WTC11 (cell line): ENCODE measurements at regions not wholly inside any gene's neighbourhood (a gene's known extent, or its start where the extent isn't known, plus 50 kb on each side); places are given as distances from the start of the nearest gene placed in this dataset.

Experiments used
- ATAC-seq: fragments of 200-7000 bp; cut with Tn5 transposase; 2 replicates; pipeline ENCODE4 v1.10.0; 2021; ENCODE audit warnings: mild to moderate bottlenecking, moderate library complexity
- CTCF ChIA-PET: fragments of 300-600 bp; sonication (Branson Sonifier 250); formaldehyde crosslinking; loops from one replicate; lab custom pipeline; 2021; ENCODE audit warnings: antibody characterized with exemption; lab: Charles Lee
- POLR2A ChIA-PET: fragments of 350-600 bp; sonication (Branson Sonifier 250); formaldehyde crosslinking; loops from one replicate; lab custom pipeline; 2021; ENCODE audit warnings: antibody characterized with exemption; lab: Charles Lee
- DNase-seq: peaks from one replicate; pipeline ENCODE4 v3.0.0; 2021; ENCODE audit warnings: low spot score
- H3K27ac Mint-ChIP-seq: 2 replicates; pipeline ENCODE4 v1.8.0; 2021; ENCODE audit warnings: mixed read lengths
- H3K27me3 Mint-ChIP-seq: 2 replicates; pipeline ENCODE4 v1.8.0; 2021; ENCODE audit warnings: low read depth, mild to moderate bottlenecking, moderate library complexity, mixed read lengths
- H3K36me3 Mint-ChIP-seq: 2 replicates; pipeline ENCODE4 v1.8.0; 2021; ENCODE audit warnings: mixed read lengths
- H3K4me1 Mint-ChIP-seq: 2 replicates; pipeline ENCODE4 v1.8.0; 2022; ENCODE audit warnings: mixed read lengths
- H3K4me3 Mint-ChIP-seq: 2 replicates; pipeline ENCODE4 v1.8.0; 2021; ENCODE audit warnings: mild to moderate bottlenecking, moderate library complexity, mixed read lengths
- H3K9me3 Mint-ChIP-seq: 2 replicates; pipeline ENCODE4 v1.8.0; 2021; ENCODE audit warnings: mixed read lengths
- ATF6 ChIP-seq: sonication (generic); formaldehyde crosslinking; IDR thresholded peaks from 2 replicates; pipeline ENCODE4 v1.8.1; 2023; ENCODE audit warnings: mild to moderate bottlenecking, missing genetic modification reagents
- CDX4 ChIP-seq: fragments of 250-450 bp; sonication (Bioruptor Pico); IDR thresholded peaks from 2 replicates; pipeline ENCODE4 v1.9.0; 2021; ENCODE audit warnings: moderate library complexity, mild to moderate bottlenecking, inconsistent platforms, borderline replicate concordance
- E2F1 ChIP-seq: sonication (generic); formaldehyde crosslinking; IDR thresholded peaks from 2 replicates; pipeline ENCODE4 v1.8.0; 2022; ENCODE audit warnings: mild to moderate bottlenecking, missing genetic modification reagents
- E2F4 ChIP-seq: sonication (generic); formaldehyde crosslinking; IDR thresholded peaks from 2 replicates; pipeline ENCODE4 v1.8.1; 2022; ENCODE audit warnings: low read depth, mild to moderate bottlenecking, moderate library complexity, missing genetic modification reagents, borderline replicate concordance
- EMX1 ChIP-seq: fragments of 250-450 bp; sonication (Bioruptor Pico); IDR thresholded peaks from 2 replicates; pipeline ENCODE4 v1.8.0; 2021; ENCODE audit warnings: mild to moderate bottlenecking
- ERG ChIP-seq: fragments of 250-450 bp; sonication (Bioruptor Pico); IDR thresholded peaks from 2 replicates; pipeline ENCODE4 v1.8.0; 2021; ENCODE audit warnings: mild to moderate bottlenecking
- ESRRA ChIP-seq: sonication (generic); formaldehyde crosslinking; IDR thresholded peaks from 2 replicates; pipeline ENCODE4 v1.8.1; 2022; ENCODE audit warnings: mild to moderate bottlenecking, missing genetic modification reagents, borderline replicate concordance
- FOXP1 ChIP-seq: sonication (generic); formaldehyde crosslinking; IDR thresholded peaks from 2 replicates; pipeline ENCODE4 v1.8.0; 2022; ENCODE audit warnings: missing genetic modification reagents, mild to moderate bottlenecking, moderate library complexity, borderline replicate concordance
- GTF2I ChIP-seq: fragments of 250-450 bp; sonication (Bioruptor Pico); conservative IDR thresholded peaks from 2 replicates; pipeline ENCODE4 v1.4.0; 2021; ENCODE audit warnings: mild to moderate bottlenecking
- IRF1 ChIP-seq: sonication (generic); formaldehyde crosslinking; IDR thresholded peaks from 2 replicates; pipeline ENCODE4 v1.8.0; 2023; ENCODE audit warnings: missing genetic modification reagents
- MLX ChIP-seq: sonication (generic); formaldehyde crosslinking; IDR thresholded peaks from 2 replicates; pipeline ENCODE4 v1.8.1; 2023; ENCODE audit warnings: mild to moderate bottlenecking, missing genetic modification reagents, moderate library complexity
- NFE2L1 ChIP-seq: sonication (generic); formaldehyde crosslinking; IDR thresholded peaks from 2 replicates; pipeline ENCODE4 v1.8.1; 2023; ENCODE audit warnings: missing genetic modification reagents
- TEAD4 ChIP-seq: sonication (generic); formaldehyde crosslinking; IDR thresholded peaks from 2 replicates; pipeline ENCODE4 v1.8.0; 2022; ENCODE audit warnings: mild to moderate bottlenecking, missing genetic modification reagents
- TP53 ChIP-seq: sonication (generic); formaldehyde crosslinking; IDR thresholded peaks from 2 replicates; pipeline ENCODE4 v1.8.1; 2023; ENCODE audit warnings: mild to moderate bottlenecking, missing genetic modification reagents
- ZNF121 ChIP-seq: sonication (generic); formaldehyde crosslinking; IDR thresholded peaks from 2 replicates; pipeline ENCODE4 v1.8.0; 2023; ENCODE audit warnings: missing genetic modification reagents
- ZNF281 ChIP-seq: sonication (generic); formaldehyde crosslinking; IDR thresholded peaks from 2 replicates; pipeline ENCODE4 v1.8.0; 2023; ENCODE audit warnings: mild to moderate bottlenecking, missing genetic modification reagents
- ZNF425 ChIP-seq: fragments of 250-450 bp; sonication (Bioruptor Pico); conservative IDR thresholded peaks from 2 replicates; pipeline ENCODE4 v1.9.0; 2021; ENCODE audit warnings: mild to moderate bottlenecking

- TF ChIP-seq CDX4 (no peak), ATF6 (CRISPR knock-in tag) (no peak), GTF2I (CRISPR knock-in tag) (no peak), ZNF281 (CRISPR knock-in tag) (no peak), ESRRA (CRISPR knock-in tag) (no peak), E2F1 (CRISPR knock-in tag) (no peak), TP53 (CRISPR knock-in tag) (no peak)
These were observed 149.6 kb downstream of the NAF1 start (continued) for GRCh38 chr4:163017135-163017534.

GRCh38 chr4:163012816-163013215 is 153.9 kb downstream of the NAF1 start:
- DNase-seq (no peak), ATAC-seq (no peak)
- no peak for TF ChIP-seq IRF1 (CRISPR knock-in tag)
- no peak for TF ChIP-seq ZNF121 (CRISPR knock-in tag)
- TF ChIP-seq EMX1 (CRISPR knock-in tag), result no peak
- no peak for TF ChIP-seq TP53 (CRISPR knock-in tag)
- CTCF ChIA-PET, result interaction anchor here (1.1 kb wide), 1 partner anchor 515 kb away, joined by 3 read pairs; no protein-coding TSS in a partner anchor
- no peak overlapping the region for H3K4me3 Mint-ChIP-seq
- H3K27me3 Mint-ChIP-seq, result no peaks in the 10 kb centered on the region
- H3K36me3 Mint-ChIP-seq, result peaks cover 5% of the 10 kb centered on the region; the same call in 1 of the 2 replicates
- POLR2A ChIA-PET, result no interaction called here
- H3K9me3 Mint-ChIP-seq, result peaks cover 17% of the 10 kb centered on the region
- H3K4me1 Mint-ChIP-seq, result no peaks in the 10 kb centered on the region
- no peak overlapping the region for H3K27ac Mint-ChIP-seq

GRCh38 chr4:163003979-163004378 is 162.7 kb downstream of the NAF1 start:
- POLR2A ChIA-PET, result no interaction called here
- Mint-ChIP-seq H3K9me3 (peaks cover 21% of the 10 kb centered on the region), H3K36me3 (peaks cover 13% of the 10 kb centered on the region), H3K4me1 (no peaks in the 10 kb centered on the region), H3K27ac (no peak overlapping the region), H3K4me3 (no peak overlapping the region), H3K27me3 (no peaks in the 10 kb centered on the region; the same call in 1 of the 2 replicates)
- DNase-seq (no peak), ATAC-seq (no peak)
- no peak for TF ChIP-seq E2F4 (CRISPR knock-in tag)
- CTCF ChIA-PET, result interaction anchor here (0.6 to 1.4 kb wide), 3 partner anchors 34 to 328 kb away, joined by 3 to 4 read pairs (median 4); partner anchors contain the start of gene NPY1R

GRCh38 chr4:162988530-162988929 is 178.2 kb downstream of the NAF1 start:
- H3K4me3 Mint-ChIP-seq, result no peak overlapping the region
- no peak overlapping the region for H3K27ac Mint-ChIP-seq
- CTCF ChIA-PET, result interaction anchor here (0.6 kb wide), 1 partner anchor 343 kb away, joined by 3 read pairs; no protein-coding TSS in a partner anchor
- no peaks in the 10 kb centered on the region for H3K27me3 Mint-ChIP-seq
- peaks cover 10% of the 10 kb centered on the region for H3K9me3 Mint-ChIP-seq
- H3K36me3 Mint-ChIP-seq, result no peaks in the 10 kb centered on the region
- DNase-seq (no peak), ATAC-seq (no peak)
- peaks cover 32% of the 10 kb centered on the region for H3K4me1 Mint-ChIP-seq
- POLR2A ChIA-PET, result no interaction called here
- TF ChIP-seq TEAD4 (no peak), GTF2I (CRISPR knock-in tag) (no peak), ERG (CRISPR knock-in tag) (no peak), ZNF425 (no peak), FOXP1 (CRISPR knock-in tag) (no peak), MLX (no peak), NFE2L1 (CRISPR knock-in tag) (no peak)
